Left lung (tissue), 4 donors: ENCODE measurements at regions not wholly inside any gene's neighbourhood (a gene's known extent, or its start where the extent isn't known, plus 50 kb on each side); places are given as distances from the start of the nearest gene placed in this dataset.

ENCODE experiments used
- ATAC-seq: fragments of 200-7000 bp; cut with Tn5 transposase; one replicate; pipeline ENCODE4 v1.9.1; 2020; ENCODE audit warnings: moderate library complexity
- DNase-seq, 4 donors: peaks; one replicate each; pipeline ENCODE4 v3.0.0-alpha.2; 2013 to 2020
- H3K27ac ChIP-seq, 2 donors: fragments of 200-600 bp; sonication (generic) in 1 of 2; one replicate each; pipeline versions ENCODE4 v1.5.0 to v1.8.0; 2020 to 2021
- H3K27me3 ChIP-seq, 2 donors: fragments of 200-600 bp; sonication (generic) in 1 of 2; one replicate each; pipeline versions ENCODE4 v1.5.0 to v1.8.0; 2020 to 2021
- H3K36me3 ChIP-seq, 2 donors: fragments of 200-600 bp; sonication (generic) in 1 of 2; one replicate each; pipeline versions ENCODE4 v1.5.0 to v1.8.0; 2020 to 2021
- H3K4me1 ChIP-seq, 2 donors: fragments of 200-600 bp; one replicate each; pipeline ENCODE4 v1.8.0; 2021
- H3K4me3 ChIP-seq, 2 donors: fragments of 200-600 bp; sonication (generic) in 1 of 2; one replicate each; pipeline versions ENCODE4 v1.5.0 to v1.8.0; 2020 to 2021; ENCODE audit warnings: mild to moderate bottlenecking in 1 of 2
- H3K9me3 ChIP-seq, 2 donors: fragments of 200-600 bp; sonication (generic) in 1 of 2; one replicate each; pipeline versions ENCODE4 v1.5.0 to v1.8.0; 2020 to 2021
- CTCF ChIP-seq, 2 donors: fragments of 200-600 bp; sonication (generic) in 1 of 2; IDR thresholded peaks; one replicate each; pipeline versions ENCODE4 v1.5.0 to v1.8.0; 2021; ENCODE audit warnings: antibody characterized with exemption in 2 of 2
- intact Hi-C, 2 donors: fragments of 100-400 bp; cut with DNase I; formaldehyde crosslinking; loops; one replicate each; pipeline versions ENCODE4 v1.11.2 to v1.14.2; 2022
- donor health status: DM: no; HTN: yes; CAD: no.
- donor health status: DM: no; HTN: no; CAD: no.

- Histone ChIP-seq H3K27me3 (no peaks in the 10 kb centered on the region), H3K4me3 (no peak overlapping the region), H3K36me3 (no peaks in the 10 kb centered on the region), H3K27ac (no peak overlapping the region), H3K9me3 (peaks cover 0 to 4% of the 10 kb centered on the region in 2 donors), H3K4me1 (no peaks in the 10 kb centered on the region)
- intact Hi-C loops: no loop called here
- ATAC-seq (no peak), DNase-seq (peak in 2 of 4 donors; percentile 11 to 50)
- no peak for TF ChIP-seq CTCF (IDR thresholded peaks at IDR 0.05)
Measured at GRCh38 chr13:71067165-71067815, 799.7 kb downstream of the DACH1 start.

- intact Hi-C loops: no loop called here
- no peaks in the 10 kb centered on the region for H3K27me3 ChIP-seq
- H3K4me3 ChIP-seq: no peak overlapping the region
- TF ChIP-seq CTCF (IDR thresholded peaks at IDR 0.05): no peak
- no peaks in the 10 kb centered on the region for H3K4me1 ChIP-seq
- peaks cover 0 to 12% of the 10 kb centered on the region in 2 donors for H3K9me3 ChIP-seq
- H3K36me3 ChIP-seq: no peaks in the 10 kb centered on the region
- no peak overlapping the region for H3K27ac ChIP-seq
- DNase-seq (no peak), ATAC-seq (no peak)
Measured at GRCh38 chr13:71056581-71056980, 810.4 kb downstream of the DACH1 start.

- Histone ChIP-seq H3K36me3 (no peaks in the 10 kb centered on the region), H3K4me3 (no peak overlapping the region), H3K27ac (no peak overlapping the region), H3K4me1 (no peaks in the 10 kb centered on the region), H3K9me3 (peaks cover 0 to 12% of the 10 kb centered on the region in 2 donors), H3K27me3 (no peaks in the 10 kb centered on the region)
- ATAC-seq (no peak), DNase-seq (no peak)
- TF ChIP-seq CTCF (IDR thresholded peaks at IDR 0.05): no peak
- intact Hi-C loops: no loop called here
Measured at GRCh38 chr13:71055644-71056043, 811.4 kb downstream of the DACH1 start.

- Histone ChIP-seq H3K4me1 (no peaks in the 10 kb centered on the region), H3K9me3 (peaks cover 0 to 12% of the 10 kb centered on the region in 2 donors), H3K36me3 (no peaks in the 10 kb centered on the region), H3K27me3 (no peaks in the 10 kb centered on the region), H3K4me3 (no peak overlapping the region), H3K27ac (no peak overlapping the region)
- intact Hi-C loops: no loop called here
- ATAC-seq (no peak), DNase-seq (no peak)
- TF ChIP-seq CTCF (IDR thresholded peaks at IDR 0.05): no peak
Measured at GRCh38 chr13:71055047-71055446, 812.0 kb downstream of the DACH1 start.

GRCh38 chr13:71054358-71054757 lies 812.6 kb downstream of the DACH1 start:
- no peaks in the 10 kb centered on the region for H3K36me3 ChIP-seq
- ATAC-seq (no peak), DNase-seq (no peak)
- H3K9me3 ChIP-seq: peaks cover 0 to 12% of the 10 kb centered on the region in 2 donors
- no peaks in the 10 kb centered on the region for H3K27me3 ChIP-seq
- intact Hi-C loops: no loop called here
- H3K27ac ChIP-seq: no peak overlapping the region
- TF ChIP-seq CTCF (IDR thresholded peaks at IDR 0.05): no peak
- H3K4me3 ChIP-seq: no peak overlapping the region
- H3K4me1 ChIP-seq: no peaks in the 10 kb centered on the region
